HepG2 (cell line): ENCODE measurements at regions not wholly inside any gene's neighbourhood (a gene's known extent, or its start where the extent isn't known, plus 50 kb on each side); places are given as distances from the start of the nearest gene placed in this dataset.

Experiments
- POLR2A ChIP-seq, 2 experiments: IDR thresholded peaks; 2 replicates each; pipeline ENCODE4 v1.6.1; 2011; ENCODE audit warnings: low read depth in 2 of 2, low read length in 2 of 2, mild to moderate bottlenecking in 1 of 2, moderate library complexity in 1 of 2; ENCODE audit not compliant: insufficient read depth in 1 of 2
- SRSF9 ChIP-seq: fragments of 200-400 bp; formaldehyde crosslinking; IDR thresholded peaks from 2 replicates; pipeline ENCODE4 v1.6.1; 2018; ENCODE audit warnings: borderline replicate concordance, mild to moderate bottlenecking, low read depth, low read length; ENCODE audit not compliant: insufficient read depth, poor library complexity, severe bottlenecking
- ZNF83 ChIP-seq: sonication (generic); formaldehyde crosslinking; IDR thresholded peaks from 2 replicates; pipeline ENCODE4 v1.4.0; 2020; ENCODE audit warnings: missing genetic modification reagents, mild to moderate bottlenecking, borderline replicate concordance

DNA sequence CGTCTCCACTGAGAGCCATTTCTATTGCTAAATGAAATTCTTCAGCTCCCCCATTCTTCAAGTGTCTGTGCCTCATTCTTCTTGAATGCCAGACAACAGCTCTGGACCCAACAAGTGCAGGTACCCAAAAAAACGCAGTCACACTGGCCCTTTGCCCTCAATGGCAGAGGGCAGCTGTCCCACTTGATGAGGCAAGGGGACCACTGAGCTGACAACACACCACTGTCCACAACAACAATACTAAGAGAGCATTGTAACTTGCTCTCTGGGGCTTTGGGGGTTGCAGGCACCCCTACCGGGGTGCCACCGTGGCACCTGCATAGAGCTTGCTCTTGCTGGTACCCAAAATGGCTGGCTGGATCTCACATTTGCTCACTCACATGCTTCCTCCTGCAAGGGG lies 827.0 kb upstream of the DDX18 start:
- TF ChIP-seq ZNF83: no peak
- no peak for TF ChIP-seq SRSF9
- no peak for TF ChIP-seq POLR2A (IDR thresholded peaks at IDR 0.05; ENCODE audit: insufficient read depth in 1 of 2, low read depth in 2 of 2, low read length in 2 of 2)
